ENCODE measurements at regions not wholly inside any gene's neighbourhood (a gene's known extent, or its start where the extent isn't known, plus 50 kb on each side); places are given as distances from the start of the nearest gene placed in this dataset.

GRCh38 chr13:63308549-63309165, 1893.0 kb upstream of the PCDH20 start:
- H4K91ac ChIP-seq (ENCODE audit: insufficient read length, low read depth, low read length), result no peak overlapping the region
- Mint-ChIP-seq H3K4me3 (no peak overlapping the region), H3K4me1 (no peaks in the 10 kb centered on the region), H3K36me3 (ENCODE audit: insufficient read depth in 1 of 3, low read depth in 3 of 3) (peaks cover 0 to 3% (median 0%) of the 10 kb centered on the region in 3 experiments; a peak in 3 of 7 replicates), H3K27me3 (ENCODE audit: low read depth) (no peaks in the 10 kb centered on the region), H3K9me3 (no peaks in the 10 kb centered on the region), H3K27ac (no peak overlapping the region; a peak in 1 of 7 replicates)
- H4K5ac ChIP-seq (ENCODE audit: insufficient read length, low read depth, low read length), result no peak overlapping the region
- no peak overlapping the region for H3K18ac ChIP-seq (ENCODE audit: insufficient read length, low read depth, low read length)
- no peak overlapping the region for H3K14ac ChIP-seq (ENCODE audit: insufficient read depth, low read length)
- H3K79me2 ChIP-seq (ENCODE audit: insufficient read depth, low read length), result no peaks in the 10 kb centered on the region
- H4K8ac ChIP-seq (replicated peaks; ENCODE audit: insufficient read length, low read depth, low read length), result no peak overlapping the region
- no peak overlapping the region for H3K56ac ChIP-seq (ENCODE audit: insufficient read length, low read depth, low read length)
- no peaks in the 10 kb centered on the region for H3K4me1 ChIP-seq (ENCODE audit: insufficient read depth, low read length)
- no peak overlapping the region for H3K4ac ChIP-seq (ENCODE audit: low read depth, low read length)
- H2BK120ac ChIP-seq (ENCODE audit: low read depth, low read length, poor library complexity, severe bottlenecking), result no peak overlapping the region
- no peak overlapping the region for H3K23ac ChIP-seq (ENCODE audit: insufficient read length, low read depth, low read length)
- no peak for DNase-seq
- no peaks in the 10 kb centered on the region for H4K20me1 ChIP-seq (ENCODE audit: control insufficient read depth, insufficient read depth, insufficient read length)
- no peak overlapping the region for H2AK5ac ChIP-seq (ENCODE audit: insufficient read length, low read length)
- H3K79me1 ChIP-seq (ENCODE audit: insufficient read depth, low read depth, low read length, poor library complexity, severe bottlenecking), result no peaks in the 10 kb centered on the region
- H3K9me3 ChIP-seq (ENCODE audit: control insufficient read depth, low read depth, low read length), result no peaks in the 10 kb centered on the region
- no peak overlapping the region for H3T11ph ChIP-seq (ENCODE audit: low read length)
- no peak overlapping the region for H3K27ac ChIP-seq (ENCODE audit: insufficient read length, low read depth, low read length)
- H2BK5ac ChIP-seq (ENCODE audit: insufficient read length, low read length), result no peak overlapping the region
- no CpG with 5 or more reads among the region's 5 CpGs for WGBS (ENCODE audit: extremely low coverage, insufficient read length, low lambda C conversion rate)
- H3K27me3 ChIP-seq (ENCODE audit: insufficient read depth, low read length), result no peaks in the 10 kb centered on the region
- no peak overlapping the region for H2BK20ac ChIP-seq (ENCODE audit: low read depth, low read length, poor library complexity, severe bottlenecking)
- TF ChIP-seq CTCF (conservative IDR thresholded peaks at IDR 0.05), result no peak
- H2AFZ ChIP-seq (ENCODE audit: low read length), result no peak overlapping the region
- no peak overlapping the region for H3K9ac ChIP-seq (ENCODE audit: extremely low read depth, insufficient read length, low read length)
- no peak overlapping the region for H3K4me2 ChIP-seq (ENCODE audit: insufficient read depth, insufficient read length, low read length)
- H2BK15ac ChIP-seq (ENCODE audit: low read depth, low read length), result no peak overlapping the region
- no peak overlapping the region for H2BK12ac ChIP-seq (ENCODE audit: insufficient read length, low read depth, low read length)
- no peaks in the 10 kb centered on the region for H3K23me2 ChIP-seq (ENCODE audit: insufficient read length, low read depth, low read length, poor library complexity, severe bottlenecking)
